ENCODE measurements at regions not wholly inside any gene's neighbourhood (a gene's known extent, or its start where the extent isn't known, plus 50 kb on each side); places are given as distances from the start of the nearest gene placed in this dataset.

DNA sequence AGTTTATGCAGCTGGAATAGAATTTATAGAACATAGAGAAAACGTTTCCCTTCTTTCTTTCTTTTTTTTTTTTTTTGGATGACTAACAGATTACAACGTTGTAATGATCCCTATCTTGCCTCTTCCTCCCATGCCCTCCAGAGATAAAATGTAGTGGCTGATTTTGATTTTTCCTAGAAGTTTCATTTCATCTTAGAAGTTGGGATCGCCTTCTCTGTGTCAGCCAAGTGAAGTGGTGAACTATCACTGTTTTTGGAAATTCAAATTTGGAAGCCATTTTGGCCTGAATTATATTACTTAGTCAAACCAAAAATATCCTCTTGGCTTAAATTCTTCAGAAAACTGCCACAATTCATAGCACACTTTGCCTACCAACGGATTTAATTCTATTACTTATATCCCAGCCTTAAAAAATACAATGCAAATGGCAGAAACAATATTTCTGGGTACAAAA, 1025.5 kb upstream of the NR2F2 start:
- DNase-seq (ENCODE audit: low spot score), result no peak
- CTCF ChIA-PET, result no interaction called here
- Histone ChIP-seq H3K36me3 (ENCODE audit: insufficient read depth, low read length, poor library complexity, severe bottlenecking) (no peaks in the 10 kb centered on the region), H3K9me3 (ENCODE audit: low read depth, low read length, poor library complexity, severe bottlenecking) (no peaks in the 10 kb centered on the region), H3K27ac (ENCODE audit: low read depth, low read length, poor library complexity, severe bottlenecking) (no peak overlapping the region), H3K4me1 (ENCODE audit: insufficient read depth, low read length, poor library complexity, severe bottlenecking) (no peaks in the 10 kb centered on the region), H3K27me3 (replicated peaks; ENCODE audit: insufficient read depth, low read depth, low read length, poor library complexity) (no peaks in the 10 kb centered on the region), H3K4me3 (ENCODE audit: low read depth, low read length, poor library complexity, severe bottlenecking) (no peak overlapping the region)
- no TSS peak for BruUV-seq (replicated peaks)
- TF ChIP-seq, protein P1, sequence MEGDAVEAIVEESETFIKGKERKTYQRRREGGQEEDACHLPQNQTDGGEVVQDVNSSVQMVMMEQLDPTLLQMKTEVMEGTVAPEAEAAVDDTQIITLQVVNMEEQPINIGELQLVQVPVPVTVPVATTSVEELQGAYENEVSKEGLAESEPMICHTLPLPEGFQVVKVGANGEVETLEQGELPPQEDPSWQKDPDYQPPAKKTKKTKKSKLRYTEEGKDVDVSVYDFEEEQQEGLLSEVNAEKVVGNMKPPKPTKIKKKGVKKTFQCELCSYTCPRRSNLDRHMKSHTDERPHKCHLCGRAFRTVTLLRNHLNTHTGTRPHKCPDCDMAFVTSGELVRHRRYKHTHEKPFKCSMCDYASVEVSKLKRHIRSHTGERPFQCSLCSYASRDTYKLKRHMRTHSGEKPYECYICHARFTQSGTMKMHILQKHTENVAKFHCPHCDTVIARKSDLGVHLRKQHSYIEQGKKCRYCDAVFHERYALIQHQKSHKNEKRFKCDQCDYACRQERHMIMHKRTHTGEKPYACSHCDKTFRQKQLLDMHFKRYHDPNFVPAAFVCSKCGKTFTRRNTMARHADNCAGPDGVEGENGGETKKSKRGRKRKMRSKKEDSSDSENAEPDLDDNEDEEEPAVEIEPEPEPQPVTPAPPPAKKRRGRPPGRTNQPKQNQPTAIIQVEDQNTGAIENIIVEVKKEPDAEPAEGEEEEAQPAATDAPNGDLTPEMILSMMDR (conservative IDR thresholded peaks at IDR 0.05; ENCODE audit: low read depth, low read length), result no peak
- no peak for TF ChIP-seq EZH2 (IDR thresholded peaks at IDR 0.05; ENCODE audit: borderline replicate concordance, low read depth, low read length, poor library complexity, severe bottlenecking)
- intact Hi-C loops (cut with micrococcal nuclease; ENCODE audit: unreplicated experiment), result no loop called here
- POLR2A ChIA-PET (ENCODE audit: low non-redundant PET), result interaction anchor here (0.7 kb wide), 1 partner anchor 361 kb away, joined by 4 read pairs; no protein-coding TSS in a partner anchor

GRCh38 chr15:95307115-95307514, 1023.4 kb upstream of the NR2F2 start:
- Histone ChIP-seq H3K27me3 (replicated peaks; ENCODE audit: insufficient read depth, low read depth, low read length, poor library complexity) (no peaks in the 10 kb centered on the region), H3K4me3 (ENCODE audit: low read depth, low read length, poor library complexity, severe bottlenecking) (no peak overlapping the region), H3K9me3 (ENCODE audit: low read depth, low read length, poor library complexity, severe bottlenecking) (no peaks in the 10 kb centered on the region), H3K27ac (ENCODE audit: low read depth, low read length, poor library complexity, severe bottlenecking) (no peak overlapping the region), H3K36me3 (ENCODE audit: insufficient read depth, low read length, poor library complexity, severe bottlenecking) (no peaks in the 10 kb centered on the region), H3K4me1 (ENCODE audit: insufficient read depth, low read length, poor library complexity, severe bottlenecking) (no peaks in the 10 kb centered on the region)
- TF ChIP-seq, protein P1 (conservative IDR thresholded peaks at IDR 0.05; ENCODE audit: low read depth, low read length), result no peak
- TF ChIP-seq EZH2 (IDR thresholded peaks at IDR 0.05; ENCODE audit: borderline replicate concordance, low read depth, low read length, poor library complexity, severe bottlenecking), result no peak
- ChIA-PET POLR2A (ENCODE audit: low non-redundant PET) (no interaction called here), CTCF (no interaction called here)
- no peak for DNase-seq (ENCODE audit: low spot score)
- intact Hi-C loops (cut with micrococcal nuclease; ENCODE audit: unreplicated experiment), result no loop called here
- no TSS peak for BruUV-seq (replicated peaks)

DNA sequence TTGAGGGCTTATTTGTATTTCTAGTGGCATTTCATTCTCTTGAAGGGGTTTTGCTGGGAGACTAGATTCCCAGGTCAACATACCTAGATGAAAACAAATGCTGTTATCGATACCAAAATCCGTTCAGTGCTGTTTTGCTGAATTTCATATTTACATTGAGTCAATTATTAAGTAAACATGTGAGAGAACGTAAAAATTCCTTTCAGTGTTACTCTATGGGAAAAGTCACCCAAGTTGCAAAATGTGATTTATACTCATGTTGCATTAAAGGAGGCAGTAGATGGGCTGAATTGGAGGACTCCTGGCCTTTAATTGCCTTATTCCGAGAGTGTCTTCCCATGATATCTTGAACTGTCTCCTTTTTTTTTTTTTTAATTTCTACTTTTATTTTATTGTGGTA, 1011.3 kb upstream of the NR2F2 start:
- Histone ChIP-seq H3K4me3 (ENCODE audit: low read depth, low read length, poor library complexity, severe bottlenecking) (no peak overlapping the region), H3K36me3 (ENCODE audit: insufficient read depth, low read length, poor library complexity, severe bottlenecking) (no peaks in the 10 kb centered on the region), H3K27me3 (replicated peaks; ENCODE audit: insufficient read depth, low read depth, low read length, poor library complexity) (no peaks in the 10 kb centered on the region), H3K9me3 (ENCODE audit: low read depth, low read length, poor library complexity, severe bottlenecking) (no peaks in the 10 kb centered on the region), H3K4me1 (ENCODE audit: insufficient read depth, low read length, poor library complexity, severe bottlenecking) (no peaks in the 10 kb centered on the region), H3K27ac (ENCODE audit: low read depth, low read length, poor library complexity, severe bottlenecking) (no peak overlapping the region)
- no TSS peak for BruUV-seq (replicated peaks)
- no peak for DNase-seq (ENCODE audit: low spot score)
- ChIA-PET POLR2A (ENCODE audit: low non-redundant PET) (no interaction called here), CTCF (no interaction called here)
- intact Hi-C loops (cut with micrococcal nuclease; ENCODE audit: unreplicated experiment), result no loop called here
- TF ChIP-seq, protein P1 (conservative IDR thresholded peaks at IDR 0.05; ENCODE audit: low read depth, low read length), result no peak
- TF ChIP-seq EZH2 (IDR thresholded peaks at IDR 0.05; ENCODE audit: borderline replicate concordance, low read depth, low read length, poor library complexity, severe bottlenecking), result no peak
